Midbrain (tissue), 1 donor: ENCODE measurements at regions not wholly inside any gene's neighbourhood (a gene's known extent, or its start where the extent isn't known, plus 50 kb on each side); places are given as distances from the start of the nearest gene placed in this dataset.

Source experiments
- DNase-seq: peaks from one replicate; lab custom pipeline; 2025; lab: John Stamatoyannopoulos, UW

GRCh38 chr3:132187746-132188145, 129.5 kb upstream of the ACP3 start:
- no peak for DNase-seq

GRCh38 chr3:132189601-132190000, 127.6 kb upstream of the ACP3 start:
- DNase-seq = no peak

GRCh38 chr3:132196113-132196512, 121.1 kb upstream of the ACP3 start:
- DNase-seq = no peak

- DNase-seq = no peak
These were observed 118.7 kb upstream of the ACP3 start for GRCh38 chr3:132198516-132198915.

GRCh38 chr3:132199451-132199850, 117.8 kb upstream of the ACP3 start:
- DNase-seq = no peak

- DNase-seq = no peak
These were observed 114.6 kb upstream of the ACP3 start for GRCh38 chr3:132202586-132202985.

GRCh38 chr3:132203889-132204596, 113.2 kb upstream of the ACP3 start:
- no peak for DNase-seq

GRCh38 chr3:132205609-132206008, 111.6 kb upstream of the ACP3 start:
- no peak for DNase-seq

GRCh38 chr3:132209855-132210254, 107.4 kb upstream of the ACP3 start:
- DNase-seq = no peak

GRCh38 chr3:132210476-132211346, 106.5 kb upstream of the ACP3 start:
- no peak for DNase-seq

GRCh38 chr3:132211896-132212295, 105.3 kb upstream of the ACP3 start:
- no peak for DNase-seq

GRCh38 chr3:132218817-132219755, 98.1 kb upstream of the ACP3 start:
- DNase-seq = no peak

- DNase-seq = no peak
These were observed 96.2 kb upstream of the ACP3 start for GRCh38 chr3:132220986-132221385.

GRCh38 chr3:132222868-132223538, 94.2 kb upstream of the ACP3 start:
- DNase-seq = no peak

- no peak for DNase-seq
These were observed 91.5 kb upstream of the ACP3 start for GRCh38 chr3:132225664-132226063.

GRCh38 chr3:132228923-132229322, 88.3 kb upstream of the ACP3 start:
- no peak for DNase-seq

GRCh38 chr3:132229641-132230040, 87.6 kb upstream of the ACP3 start:
- no peak for DNase-seq

GRCh38 chr3:132230156-132231000, 86.8 kb upstream of the ACP3 start:
- no peak for DNase-seq

GRCh38 chr3:132231633-132232032, 85.6 kb upstream of the ACP3 start:
- no peak for DNase-seq

GRCh38 chr3:132232231-132232792, 84.9 kb upstream of the ACP3 start:
- no peak for DNase-seq
